SHP77 treated with DMSO at 0.1 percent for 48 hours (cell line): ENCODE measurements at regions not wholly inside any gene's neighbourhood (a gene's known extent, or its start where the extent isn't known, plus 50 kb on each side); places are given as distances from the start of the nearest gene placed in this dataset.
A peak's percentile ranks its signal among the peaks of the same experiment; 100 is the strongest.

Experiments
- DNase-seq: peaks from one replicate; lab custom pipeline; 2025; lab: John Stamatoyannopoulos, UW

DNA sequence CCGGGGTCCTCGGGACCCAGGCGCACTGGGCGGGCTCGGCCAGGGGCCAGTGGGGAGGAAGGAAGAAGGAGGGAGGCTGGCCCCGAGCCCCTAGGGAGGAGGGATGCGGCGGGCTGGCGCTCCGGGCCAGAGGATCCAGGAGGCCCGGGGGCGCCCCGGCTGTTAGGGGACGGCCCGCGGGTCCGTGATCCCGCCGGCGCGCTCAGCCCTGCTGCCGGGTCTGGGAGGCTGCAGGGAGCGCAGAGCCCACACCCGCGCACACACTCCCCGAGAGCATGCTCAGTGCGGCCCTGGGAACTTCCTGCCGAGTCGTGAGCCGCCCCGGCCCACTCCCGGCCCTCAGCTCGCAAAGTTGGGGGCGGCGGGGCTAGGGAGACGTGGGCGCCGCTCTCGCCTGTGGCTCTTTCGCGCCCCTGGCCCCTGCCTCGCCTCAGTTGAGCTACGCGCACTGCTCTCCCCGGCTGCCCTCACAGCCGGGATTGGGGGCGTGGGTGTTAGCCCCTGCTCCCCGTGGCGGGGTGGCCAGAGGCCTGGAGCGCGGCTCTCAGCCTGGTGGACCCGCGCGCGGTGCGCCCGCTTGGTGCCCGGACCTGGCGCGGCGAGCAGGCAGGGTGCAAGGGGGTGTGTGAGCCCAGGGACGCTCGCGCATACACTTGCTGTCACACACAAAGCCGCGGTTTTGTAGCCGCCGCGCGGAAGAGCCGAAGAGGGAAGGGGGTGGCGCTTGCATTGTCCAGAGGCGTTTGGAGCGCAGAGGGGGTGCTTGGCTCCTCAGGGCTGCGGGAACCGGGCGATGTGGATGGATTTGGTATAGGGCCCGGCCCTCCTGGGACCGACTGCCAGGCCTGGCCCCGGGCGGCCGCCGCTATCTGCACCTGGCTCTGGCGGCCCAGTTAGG is 132.9 kb upstream of the MGAT5 start:
- DNase-seq, result no peak

DNA sequence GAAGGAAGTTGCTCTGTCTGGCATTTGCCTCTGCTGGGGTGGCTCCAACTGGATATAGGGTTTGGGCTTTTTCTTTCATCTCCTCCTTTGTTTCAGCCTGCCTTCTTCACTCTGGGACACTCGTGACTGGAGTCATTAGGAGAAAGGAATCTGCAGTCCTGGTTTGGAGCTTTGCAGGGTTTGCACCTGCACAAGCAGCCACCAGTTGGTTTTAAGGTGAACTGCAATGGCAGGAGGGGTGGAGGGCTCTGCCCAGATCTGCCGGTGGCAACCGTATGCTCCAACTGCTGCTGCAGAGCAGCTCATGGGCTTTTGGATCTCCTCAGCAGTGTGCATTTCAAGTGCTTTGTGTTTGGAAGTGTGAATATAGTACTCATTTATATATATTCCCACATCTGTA is 131.3 kb upstream of the MGAT5 start:
- no peak for DNase-seq

DNA sequence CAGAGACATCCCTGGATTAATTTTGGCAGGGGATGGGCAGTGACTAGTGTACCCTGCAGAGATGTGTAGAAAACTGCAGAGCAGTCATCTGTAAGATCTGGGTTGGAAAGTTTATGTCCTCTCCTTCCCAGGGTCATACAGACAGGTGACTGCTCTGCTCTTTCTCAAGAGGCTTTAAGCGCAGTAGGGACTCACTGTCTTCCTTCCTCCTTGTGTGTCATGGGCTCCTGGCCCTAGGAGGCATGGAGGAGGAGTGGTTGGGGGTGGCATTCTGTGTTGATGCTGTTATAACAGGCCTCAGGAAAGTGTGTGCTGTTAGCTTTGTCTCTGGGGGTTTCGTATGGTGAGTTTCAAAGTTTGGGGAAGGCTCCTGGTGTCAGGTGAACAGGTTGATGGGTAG is 130.5 kb upstream of the MGAT5 start:
- DNase-seq, result no peak

DNA sequence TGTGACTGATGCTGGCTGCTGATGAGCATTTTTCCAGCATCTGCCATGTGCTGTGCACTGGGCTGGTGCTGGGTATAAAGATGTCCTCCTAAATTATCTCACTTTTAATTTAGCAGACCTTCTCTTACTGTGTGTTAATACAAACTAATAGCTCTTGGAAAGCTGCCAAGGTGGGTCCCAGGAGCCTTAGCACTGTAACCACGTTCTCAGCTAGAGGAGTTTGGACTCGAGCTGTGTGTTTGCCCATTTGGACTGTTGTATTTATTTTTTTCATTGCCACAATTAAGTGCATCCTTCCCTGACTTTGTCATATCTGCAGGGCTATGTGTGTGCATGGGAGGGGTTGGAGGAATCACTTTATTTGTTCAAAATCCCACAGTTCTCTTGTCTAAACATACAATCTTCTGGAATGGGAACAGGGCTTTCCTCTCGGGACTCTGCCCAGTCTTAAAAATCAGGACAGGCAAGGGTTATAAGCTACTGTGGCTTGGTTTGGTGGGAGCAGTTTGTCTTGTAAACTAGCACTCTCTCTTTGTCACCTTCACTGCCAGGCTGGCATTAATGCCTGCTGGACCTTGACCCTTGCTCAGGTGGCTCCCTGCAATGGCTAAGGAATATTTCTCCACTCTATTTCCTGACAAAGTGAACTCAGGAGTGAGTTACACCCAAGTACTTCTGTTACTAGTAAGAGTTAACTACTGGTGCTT is 129.7 kb upstream of the MGAT5 start:
- peak; percentile 10 for DNase-seq

DNA sequence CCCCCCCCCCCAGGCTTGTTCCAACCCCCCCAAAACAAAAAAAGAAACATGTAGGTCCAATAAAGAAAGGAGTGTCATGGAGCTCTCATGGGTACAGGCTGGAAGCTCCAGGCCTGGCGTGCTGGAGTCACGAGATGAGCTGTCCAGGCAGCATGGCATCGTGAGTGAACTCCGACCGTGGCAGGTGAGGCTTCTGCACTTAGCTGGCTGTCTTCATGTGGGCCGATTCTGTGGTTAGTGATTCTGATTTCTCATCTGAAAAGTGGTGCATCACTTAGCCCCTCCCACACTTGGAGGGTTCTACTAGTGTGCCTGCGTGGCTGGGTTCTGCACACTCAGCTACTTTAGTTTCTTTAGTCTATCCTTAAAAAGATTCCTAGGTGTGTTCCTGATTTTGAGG is 126.4 kb upstream of the MGAT5 start:
- DNase-seq, result no peak

DNA sequence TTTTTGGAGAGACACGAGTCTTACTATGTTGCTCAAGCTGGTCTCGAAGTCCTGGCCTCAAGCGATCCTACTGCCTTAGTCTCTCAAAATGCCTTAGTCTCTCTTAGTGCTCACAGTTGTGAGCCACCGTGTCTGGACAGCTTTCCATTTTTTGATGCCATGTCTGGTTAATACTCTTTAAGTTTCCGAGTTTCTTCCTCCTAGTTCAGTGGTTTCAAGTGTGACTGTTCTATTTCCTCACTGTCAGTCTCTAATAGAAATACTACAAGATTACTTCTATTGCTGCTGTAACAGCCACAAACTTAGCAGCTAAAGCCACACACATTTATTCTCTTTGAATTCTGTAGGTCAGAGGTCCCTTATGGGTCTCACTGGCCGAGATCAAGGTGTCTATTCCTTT is 125.1 kb upstream of the MGAT5 start:
- DNase-seq, result no peak

DNA sequence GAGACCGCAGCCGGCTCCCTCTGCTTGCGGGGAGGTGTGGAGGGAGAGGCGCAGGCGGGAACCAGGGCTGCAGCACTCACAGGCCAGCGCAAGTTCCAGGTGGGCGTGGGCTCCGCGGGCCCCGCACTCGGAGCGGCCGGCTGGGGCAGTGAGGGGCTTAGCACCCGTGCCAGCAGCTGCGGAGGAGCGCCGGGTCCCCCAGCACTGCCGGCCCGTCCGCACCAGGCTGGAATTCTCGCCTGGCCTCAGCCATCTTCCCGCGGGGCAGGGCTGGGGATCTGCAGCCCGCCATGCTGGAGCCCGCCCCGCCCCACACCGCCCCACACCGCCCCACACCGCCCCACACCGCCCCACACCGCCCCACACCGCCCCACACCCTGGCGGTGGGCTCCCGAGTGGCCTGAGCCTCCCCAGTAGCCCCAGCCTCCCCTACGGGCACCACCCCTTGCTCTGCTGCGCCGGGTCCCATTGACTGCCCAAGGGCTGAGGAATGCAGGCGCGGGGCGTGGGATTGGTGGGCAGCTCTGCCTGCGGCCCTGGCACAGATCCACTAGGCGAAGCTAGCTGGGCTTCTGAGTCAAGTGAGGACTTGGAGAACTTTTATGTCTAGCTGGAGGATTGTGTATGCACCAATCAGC is 123.9 kb upstream of the MGAT5 start:
- no peak for DNase-seq

DNA sequence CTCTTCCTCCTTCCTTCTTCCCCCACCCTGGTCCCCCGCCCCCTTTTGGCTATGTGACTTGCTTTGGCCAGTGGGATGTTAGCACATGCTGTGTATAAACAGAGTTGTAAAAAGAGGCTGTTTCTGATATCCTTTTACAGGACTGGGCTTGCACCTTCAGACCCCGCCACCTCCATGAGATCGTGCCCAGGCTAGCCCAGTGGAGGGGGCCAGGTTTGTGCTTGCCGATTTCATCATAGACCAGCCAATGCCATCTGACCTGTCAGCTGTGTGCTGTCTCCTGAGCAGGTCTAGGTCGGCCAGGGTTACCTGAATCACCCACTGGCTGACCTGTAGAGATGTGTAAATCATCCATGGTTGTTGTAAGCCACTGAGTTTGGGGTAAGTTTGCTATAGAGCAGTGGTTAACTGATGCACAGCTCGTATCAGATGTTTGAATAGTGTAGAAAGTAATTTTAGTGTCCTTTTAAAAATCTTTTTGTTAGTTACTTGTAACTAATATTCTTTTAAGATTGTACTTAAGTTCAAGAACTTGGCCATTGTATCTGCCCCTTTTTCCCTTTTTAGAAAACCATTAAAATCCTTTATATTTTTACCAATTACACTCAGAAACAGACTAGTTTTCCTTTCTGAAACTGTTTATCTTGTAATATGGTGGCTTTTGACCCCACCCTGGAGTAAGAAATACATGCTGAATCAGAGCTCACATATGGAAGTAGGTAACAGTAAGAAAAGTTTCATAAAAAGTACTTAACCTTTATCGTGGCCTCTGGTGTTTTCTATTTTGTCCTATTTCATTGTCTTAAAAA is 122.0 kb upstream of the MGAT5 start:
- no peak for DNase-seq

DNA sequence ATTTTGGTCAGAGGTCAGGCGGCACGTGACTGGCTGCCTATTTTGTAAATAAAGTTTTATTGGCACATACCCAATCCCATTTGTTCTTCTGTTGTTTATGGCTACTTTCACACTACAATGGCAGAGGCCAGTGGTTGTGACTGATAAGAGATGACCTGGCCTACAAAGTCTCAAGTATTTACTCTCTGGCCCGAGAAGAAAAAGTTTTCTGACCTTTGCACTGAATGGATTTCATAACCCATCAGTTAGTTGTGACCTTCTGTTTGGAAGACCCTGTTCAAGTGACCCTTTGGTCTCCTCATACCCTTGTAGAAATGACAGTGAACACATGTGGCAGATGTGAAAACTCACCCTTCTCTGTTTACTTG is 121.4 kb upstream of the MGAT5 start:
- DNase-seq, result no peak

DNA sequence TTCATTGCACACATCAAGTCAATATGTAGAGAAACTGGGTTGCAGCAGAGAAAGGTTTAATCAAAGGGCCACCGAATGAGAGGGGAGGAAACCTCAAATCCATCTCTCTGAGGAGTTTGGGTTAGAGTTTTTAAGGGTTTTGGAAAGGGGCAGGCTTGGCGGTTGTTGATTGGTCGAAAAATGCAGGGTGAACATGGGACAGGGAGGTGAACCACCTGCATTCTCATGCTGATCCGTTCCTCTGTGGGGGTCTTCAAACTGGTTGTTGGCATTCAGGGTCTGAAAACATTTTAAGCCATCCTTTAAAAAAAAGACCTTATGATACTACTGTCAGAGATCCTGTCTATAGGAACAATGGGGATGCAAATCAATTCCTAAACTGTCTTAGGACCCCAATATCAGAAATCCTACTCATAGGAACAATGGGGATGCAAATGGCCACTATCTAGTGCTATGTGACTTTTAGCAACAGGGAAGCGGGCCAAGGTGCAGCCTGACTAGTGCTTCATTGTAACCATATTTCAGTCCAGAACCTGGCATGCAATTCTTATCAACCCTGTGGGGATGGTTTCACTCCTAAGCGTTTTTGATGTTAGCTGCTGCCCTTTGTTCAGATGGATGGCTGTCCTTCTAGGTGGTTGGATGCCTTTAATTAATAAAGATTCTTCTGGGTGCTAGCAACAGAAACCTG is 120.1 kb upstream of the MGAT5 start:
- no peak for DNase-seq

DNA sequence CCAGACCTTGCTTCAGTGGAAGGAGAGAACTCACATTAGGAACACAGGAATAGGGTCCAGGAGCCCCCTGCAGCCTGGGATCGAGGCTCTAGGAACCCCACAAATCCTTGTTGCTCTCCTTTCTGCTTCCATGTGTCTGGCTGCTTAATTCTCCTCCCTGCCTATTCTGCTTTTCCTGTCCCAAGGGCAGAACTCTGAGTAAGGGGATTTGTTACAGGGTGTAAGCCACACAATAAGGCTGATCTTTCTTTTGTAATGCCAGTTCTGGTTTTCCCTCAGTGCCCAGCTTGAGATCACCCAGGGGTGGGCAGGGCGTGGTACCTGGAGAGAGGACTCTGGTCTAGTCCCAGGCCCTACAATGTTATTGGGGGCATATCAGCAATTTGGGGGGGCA is 119.6 kb upstream of the MGAT5 start:
- DNase-seq, result no peak

DNA sequence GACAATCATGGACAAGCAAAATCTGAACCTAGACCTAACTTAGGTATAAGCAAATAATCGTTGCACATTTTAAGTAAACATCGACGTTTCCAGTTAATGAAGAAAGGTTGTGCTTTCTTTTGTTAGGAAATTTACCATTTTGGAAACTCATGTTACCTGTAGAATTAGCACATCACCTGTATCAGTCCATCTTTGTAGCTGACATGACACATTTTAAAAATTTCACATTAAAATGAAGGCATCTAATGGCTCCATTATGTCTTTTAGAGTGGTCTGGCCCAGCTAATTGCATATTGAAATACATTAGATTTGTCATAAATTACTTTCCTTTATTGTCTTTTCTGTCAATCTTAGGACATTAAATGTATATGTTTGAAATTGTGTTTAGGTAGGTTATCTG is 119.0 kb upstream of the MGAT5 start:
- DNase-seq, result no peak

DNA sequence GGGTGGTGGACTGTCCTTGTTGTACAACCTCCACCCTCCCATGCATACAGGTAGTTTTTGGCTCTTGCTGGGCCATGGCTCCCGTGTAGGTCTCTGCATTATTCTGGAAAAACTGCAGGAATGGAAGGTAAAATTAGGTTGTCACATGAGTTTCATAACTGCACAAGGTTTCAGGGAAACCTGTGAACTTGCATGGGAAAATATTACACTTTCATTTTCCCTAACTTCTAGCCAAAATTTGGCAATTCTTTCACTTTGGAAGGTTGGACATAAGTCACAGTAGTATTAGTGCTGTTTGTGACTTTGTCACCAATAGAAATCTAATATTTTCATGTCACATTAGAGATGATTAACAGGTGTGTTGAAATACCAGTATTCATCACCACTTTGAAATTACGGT is 118.1 kb upstream of the MGAT5 start:
- no peak for DNase-seq

DNA sequence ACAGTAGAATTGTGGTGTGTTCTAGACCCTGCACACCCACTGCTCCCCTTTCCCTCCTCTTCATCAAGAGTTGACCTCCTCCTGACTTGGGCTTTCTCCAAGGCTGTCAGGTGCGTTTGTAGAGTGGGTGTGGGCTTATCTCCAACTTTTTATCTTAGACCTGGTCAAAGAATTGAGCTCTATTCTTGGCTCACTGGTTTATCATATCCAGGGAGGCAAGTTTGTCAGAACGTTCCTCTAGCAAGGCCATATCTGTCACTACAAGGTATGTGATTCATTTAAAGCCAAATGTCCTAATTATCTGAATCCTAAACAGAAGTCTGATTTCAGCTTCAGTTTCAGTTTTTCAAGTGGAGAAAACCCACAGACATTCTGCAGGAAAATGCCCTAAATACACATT is 117.1 kb upstream of the MGAT5 start:
- no peak for DNase-seq

DNA sequence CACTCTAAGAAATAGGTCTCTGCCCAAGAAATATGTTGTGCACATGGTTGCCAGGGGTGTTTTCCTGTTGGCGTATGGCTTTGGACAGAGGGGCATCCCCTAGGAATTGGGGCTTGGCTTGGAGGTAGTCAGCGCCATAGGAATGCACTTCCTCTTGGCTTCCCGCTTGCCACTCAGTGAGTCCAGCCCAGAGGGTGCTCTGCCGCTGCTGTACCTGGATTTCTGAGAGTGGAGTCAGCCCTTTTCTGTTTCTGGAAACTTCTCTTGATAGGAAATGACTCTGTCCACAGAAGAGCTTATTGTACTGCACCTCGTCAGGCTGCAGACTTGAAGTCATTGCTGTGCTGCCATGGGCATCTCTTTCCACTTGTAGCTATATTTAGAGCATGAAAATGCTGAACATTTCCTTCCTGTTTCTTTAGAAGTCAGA is 116.7 kb upstream of the MGAT5 start:
- DNase-seq, result no peak

DNA sequence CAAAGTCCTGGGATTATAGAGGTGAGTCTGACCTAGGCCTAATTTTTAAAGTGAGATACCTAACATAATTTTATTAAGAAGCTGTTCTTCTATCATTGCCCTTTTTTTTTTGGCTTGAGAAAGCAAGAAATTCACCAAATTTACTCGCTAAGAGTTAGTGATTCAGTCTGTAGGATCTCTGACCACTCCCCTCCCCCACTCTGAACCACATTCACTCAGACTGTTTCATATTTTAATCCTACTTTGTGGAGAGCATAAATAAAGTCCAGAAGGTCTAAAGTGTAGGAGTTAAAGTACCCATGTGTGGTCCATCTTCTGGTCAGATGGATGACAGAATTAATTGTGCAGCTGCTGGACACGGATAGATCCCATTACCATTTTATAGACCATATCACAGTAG is 115.8 kb upstream of the MGAT5 start:
- DNase-seq, result no peak

DNA sequence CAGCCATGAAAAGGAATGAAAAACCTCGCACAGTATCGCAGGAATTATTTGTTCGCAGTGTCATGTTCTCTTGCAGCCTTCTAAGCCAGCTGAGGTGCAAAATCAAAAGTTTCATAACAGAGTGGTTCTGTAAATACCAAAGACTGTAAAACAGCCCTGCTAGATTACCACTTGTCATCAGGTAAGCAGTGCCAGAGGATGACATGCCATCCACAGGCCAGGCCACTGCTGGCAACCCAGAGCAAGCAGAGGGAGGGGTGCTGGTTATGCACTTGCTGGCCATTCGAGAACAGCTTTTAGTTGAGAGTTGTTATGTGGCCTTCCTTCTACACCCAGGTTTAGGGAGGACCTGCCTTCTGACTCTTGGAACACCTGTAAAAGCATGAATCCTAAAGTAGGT is 114.3 kb upstream of the MGAT5 start:
- no peak for DNase-seq

DNA sequence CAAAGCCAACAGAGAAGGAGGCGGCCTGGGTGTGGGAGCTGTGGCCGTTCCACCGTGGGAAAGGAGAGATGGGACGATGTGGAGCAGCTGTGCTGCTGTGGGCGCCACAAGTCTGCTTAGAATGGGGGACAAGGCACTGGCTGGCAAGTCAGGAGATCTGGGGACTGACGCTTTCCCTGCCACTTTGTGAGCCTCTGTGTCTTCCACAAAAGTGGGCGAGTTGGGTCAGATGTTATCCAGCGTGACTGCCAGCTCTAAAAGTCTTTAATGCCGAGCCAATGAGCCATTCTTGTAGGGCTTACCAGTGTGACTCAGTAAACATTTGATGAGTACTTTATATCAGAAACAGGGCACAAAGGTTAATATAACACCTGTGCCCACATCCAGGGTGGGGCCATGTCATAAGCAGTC is 113.6 kb upstream of the MGAT5 start:
- DNase-seq, result no peak

DNA sequence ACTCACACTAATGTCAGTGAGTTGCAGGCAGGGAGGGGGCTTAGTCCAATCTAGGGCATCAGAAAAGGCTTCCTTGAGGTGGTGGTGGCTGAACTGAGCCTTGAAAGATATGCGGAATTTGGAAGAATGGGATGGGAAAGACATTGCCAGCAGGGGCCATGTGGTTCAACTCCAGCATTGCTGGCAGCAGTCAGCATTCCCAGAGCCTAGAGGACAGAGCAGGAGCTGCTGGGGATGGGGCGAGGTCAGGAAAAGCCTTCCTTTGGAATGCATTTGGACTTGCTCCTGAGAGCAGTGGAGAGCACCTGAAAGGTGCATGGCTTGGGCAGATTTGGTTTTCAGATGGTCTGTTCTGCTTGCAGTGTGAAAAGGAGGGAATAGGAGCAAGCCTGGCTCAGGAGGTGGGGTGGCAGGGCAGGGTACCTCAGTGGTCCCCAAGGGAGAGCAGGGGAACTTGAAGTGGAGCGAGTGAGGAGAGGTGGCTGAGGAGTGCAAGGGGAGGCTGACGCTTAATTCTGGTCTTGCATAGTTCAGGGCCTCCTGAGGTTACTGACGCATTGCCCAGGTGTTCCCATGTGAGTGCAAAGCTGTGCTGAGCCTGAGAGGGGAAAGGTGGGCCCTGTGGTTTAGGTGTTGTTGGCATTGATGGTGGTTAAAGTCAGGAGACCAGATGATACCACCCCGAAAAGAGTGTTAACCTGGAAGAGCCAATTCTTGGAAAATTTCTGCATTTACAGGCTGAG is 112.1 kb upstream of the MGAT5 start:
- no peak for DNase-seq

DNA sequence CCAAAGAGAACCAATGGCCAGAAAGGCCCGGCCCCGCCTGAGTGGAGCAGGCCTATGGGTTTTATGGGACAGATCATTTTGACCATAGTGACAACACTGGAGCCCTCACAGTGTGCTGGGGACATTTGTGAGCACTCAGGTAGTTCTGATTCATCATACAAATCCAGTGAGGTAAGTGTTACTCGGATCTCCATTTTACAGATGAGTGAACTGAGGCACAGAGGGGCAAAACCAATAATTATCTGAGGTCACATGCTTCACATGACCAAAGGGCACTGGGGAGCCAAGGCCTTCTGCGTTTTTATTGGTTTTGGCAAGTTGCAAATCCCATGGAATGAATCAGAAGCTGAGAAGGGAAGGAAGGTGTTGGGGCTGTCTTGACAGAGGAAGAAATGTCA is 111.5 kb upstream of the MGAT5 start:
- DNase-seq, result no peak

DNA sequence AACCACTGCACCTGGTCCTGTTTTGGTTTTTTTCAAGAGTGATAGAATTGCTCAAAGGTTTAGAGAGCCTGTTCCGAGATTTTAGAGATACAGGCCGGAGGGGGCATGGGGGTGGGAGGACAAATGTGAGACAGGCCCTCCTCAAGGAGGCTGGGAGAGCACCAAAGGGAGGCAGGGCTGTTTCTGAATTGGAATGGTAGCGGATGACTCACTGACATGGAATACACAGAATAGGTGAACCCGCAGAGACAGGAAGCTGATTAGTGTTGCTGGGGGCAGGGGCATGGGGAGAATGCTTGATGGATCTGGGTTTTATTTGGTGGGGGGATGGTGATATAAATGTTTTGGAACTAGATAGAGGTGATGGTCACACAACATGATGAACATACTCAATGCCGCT is 111.0 kb upstream of the MGAT5 start:
- no peak for DNase-seq
